SU-DHL-6 (cell line): ENCODE measurements at regions not wholly inside any gene's neighbourhood (a gene's known extent, or its start where the extent isn't known, plus 50 kb on each side); places are given as distances from the start of the nearest gene placed in this dataset.
A peak's percentile ranks its signal among the peaks of the same experiment; 100 is the strongest.

Source experiments
- H2AFZ ChIP-seq: fragments of 200-600 bp; sonication (generic); 2 replicates; pipeline ENCODE4 v1.6.1; 2014; ENCODE audit warnings: low read depth, mild to moderate bottlenecking, moderate library complexity, mixed read lengths, antibody characterized with exemption, low read length; ENCODE audit not compliant: severe bottlenecking
- H3F3A ChIP-seq: fragments of 200-600 bp; shearing (Covaris generic); 2 replicates; pipeline ENCODE4 v1.6.0; 2016; ENCODE audit warnings: antibody characterized with exemption, mild to moderate bottlenecking; ENCODE audit not compliant: insufficient read depth
- H3K27ac ChIP-seq: fragments of 200-600 bp; sonication (generic); 2 replicates; pipeline ENCODE4 v1.5.1; 2016; ENCODE audit warnings: low read depth, mild to moderate bottlenecking, low read length, moderate library complexity, mixed read lengths
- H3K27me3 ChIP-seq: fragments of 200-600 bp; sonication (generic), shearing (Covaris generic); 2 replicates; pipeline ENCODE4 v1.6.0; 2014; ENCODE audit warnings: mild to moderate bottlenecking, low read length
- H3K36me3 ChIP-seq: fragments of 200-600 bp; sonication (generic); 2 replicates; pipeline ENCODE4 v1.6.1; 2014; ENCODE audit warnings: mild to moderate bottlenecking, low read length, mixed read lengths
- H3K4me2 ChIP-seq: fragments of 300-600, 200-600 bp; shearing (Covaris generic), sonication (generic); 2 replicates; pipeline ENCODE4 v1.6.0; 2014; ENCODE audit warnings: low read length, low read depth, mild to moderate bottlenecking; ENCODE audit not compliant: poor library complexity, severe bottlenecking
- H3K4me3 ChIP-seq: fragments of 200-600 bp; sonication (generic); 2 replicates; pipeline ENCODE4 v1.5.1; 2014; ENCODE audit warnings: antibody characterized with exemption, low read length, mild to moderate bottlenecking, mixed read lengths; ENCODE audit not compliant: insufficient read depth, poor library complexity, severe bottlenecking
- H3K79me2 ChIP-seq: fragments of 200-600 bp; sonication (generic); 2 replicates; pipeline ENCODE4 v1.6.1; 2014; ENCODE audit warnings: mild to moderate bottlenecking, low read length, moderate library complexity; ENCODE audit not compliant: insufficient read depth
- H3K9ac ChIP-seq: fragments of 200-600 bp; sonication (generic); 2 replicates; pipeline ENCODE4 v1.7.0; 2014; ENCODE audit warnings: mild to moderate bottlenecking, low read length
- H3K9me2 ChIP-seq: fragments of 200-600 bp; sonication (generic); replicated peaks from 2 replicates; pipeline ENCODE4 v1.6.1; 2014; ENCODE audit warnings: low read length; ENCODE audit not compliant: insufficient read depth
- H3K9me3 ChIP-seq: fragments of 200-600 bp; sonication (generic); 2 replicates; pipeline ENCODE4 v1.6.1; 2014; ENCODE audit warnings: low read length, mixed read lengths; ENCODE audit not compliant: insufficient read depth
- H4K20me1 ChIP-seq: fragments of 200-600 bp; sonication (generic); 2 replicates; pipeline ENCODE4 v1.6.1; 2014; ENCODE audit warnings: low read depth, mild to moderate bottlenecking, antibody characterized with exemption, low read length, moderate library complexity, mixed read lengths
- EZH2phosphoT487 ChIP-seq: fragments of 200-600 bp; sonication (generic), shearing (Covaris generic); conservative IDR thresholded peaks from 2 replicates; pipeline ENCODE4 v1.6.1; 2018; ENCODE audit warnings: mild to moderate bottlenecking, antibody characterized with exemption, low read length, moderate library complexity, mixed read lengths
- TF ChIP-seq, protein P1 (sequence below): fragments of 200-600 bp; sonication (generic); IDR thresholded peaks from one replicate; pipeline ENCODE4 v1.5.1; 2017; ENCODE audit warnings: antibody characterized with exemption, mild to moderate bottlenecking, low read length, moderate library complexity; ENCODE audit not compliant: insufficient read depth, poor library complexity, severe bottlenecking

DNA sequence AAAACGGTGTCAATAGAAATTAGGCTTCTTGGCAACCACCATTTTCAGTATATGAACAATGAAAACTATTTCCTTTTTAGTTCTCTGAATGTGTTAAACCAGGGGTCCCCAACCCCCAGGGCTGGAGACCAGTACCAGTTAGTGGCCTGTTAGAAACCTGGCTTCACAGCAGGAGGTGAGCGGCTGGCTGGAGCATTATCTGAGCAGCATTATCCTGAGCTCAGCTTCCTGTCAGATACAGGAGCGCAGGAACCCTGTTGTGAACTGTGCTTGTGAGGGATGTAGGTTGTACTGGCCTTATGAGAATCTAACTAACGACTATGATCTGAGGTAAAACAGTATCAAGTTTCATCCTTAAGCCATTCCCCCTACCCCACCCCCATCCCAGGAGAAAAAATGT lies 328.7 kb downstream of the ZBBX start:
- Histone ChIP-seq H4K20me1 (no peaks in the 10 kb centered on the region), H3K36me3 (no peaks in the 10 kb centered on the region), H3K4me2 (no peak overlapping the region), H3K27ac (no peak overlapping the region), H3F3A (no peaks in the 10 kb centered on the region), H2AFZ (no peak overlapping the region), H3K79me2 (no peaks in the 10 kb centered on the region), H3K4me3 (no peak overlapping the region), H3K9ac (no peak overlapping the region), H3K9me2 (no peaks in the 10 kb centered on the region), H3K27me3 (no peaks in the 10 kb centered on the region), H3K9me3 (peaks cover under 1% of the 10 kb centered on the region; the same call in 1 of the 2 replicates)
- TF ChIP-seq, protein P1, sequence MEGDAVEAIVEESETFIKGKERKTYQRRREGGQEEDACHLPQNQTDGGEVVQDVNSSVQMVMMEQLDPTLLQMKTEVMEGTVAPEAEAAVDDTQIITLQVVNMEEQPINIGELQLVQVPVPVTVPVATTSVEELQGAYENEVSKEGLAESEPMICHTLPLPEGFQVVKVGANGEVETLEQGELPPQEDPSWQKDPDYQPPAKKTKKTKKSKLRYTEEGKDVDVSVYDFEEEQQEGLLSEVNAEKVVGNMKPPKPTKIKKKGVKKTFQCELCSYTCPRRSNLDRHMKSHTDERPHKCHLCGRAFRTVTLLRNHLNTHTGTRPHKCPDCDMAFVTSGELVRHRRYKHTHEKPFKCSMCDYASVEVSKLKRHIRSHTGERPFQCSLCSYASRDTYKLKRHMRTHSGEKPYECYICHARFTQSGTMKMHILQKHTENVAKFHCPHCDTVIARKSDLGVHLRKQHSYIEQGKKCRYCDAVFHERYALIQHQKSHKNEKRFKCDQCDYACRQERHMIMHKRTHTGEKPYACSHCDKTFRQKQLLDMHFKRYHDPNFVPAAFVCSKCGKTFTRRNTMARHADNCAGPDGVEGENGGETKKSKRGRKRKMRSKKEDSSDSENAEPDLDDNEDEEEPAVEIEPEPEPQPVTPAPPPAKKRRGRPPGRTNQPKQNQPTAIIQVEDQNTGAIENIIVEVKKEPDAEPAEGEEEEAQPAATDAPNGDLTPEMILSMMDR: no peak
- TF ChIP-seq EZH2phosphoT487: no peak

DNA sequence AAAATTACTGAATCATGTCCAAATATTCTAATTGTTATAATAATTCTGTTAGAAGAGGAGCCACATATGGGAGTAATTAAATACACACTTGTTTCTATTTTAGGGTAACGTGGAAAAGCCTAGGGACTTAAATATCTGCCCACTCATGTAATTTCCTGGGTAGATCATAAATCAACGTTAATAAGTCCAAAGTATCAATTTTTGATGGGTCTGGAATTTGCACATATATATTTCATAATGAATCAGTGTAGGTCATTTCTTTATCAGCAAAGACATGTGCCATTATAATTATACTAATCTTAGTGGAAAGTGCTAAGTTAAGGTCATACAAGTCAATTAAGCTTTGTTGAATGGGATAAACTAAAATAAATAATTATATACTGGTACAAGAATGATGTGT lies 346.2 kb downstream of the ZBBX start:
- no peak overlapping the region for H3K27ac ChIP-seq
- no peak overlapping the region for H3K4me2 ChIP-seq
- H3K79me2 ChIP-seq: no peaks in the 10 kb centered on the region
- no peak overlapping the region for H3K9ac ChIP-seq
- H3K4me3 ChIP-seq: no peak overlapping the region
- no peaks in the 10 kb centered on the region for H3K9me3 ChIP-seq
- H3K36me3 ChIP-seq: no peaks in the 10 kb centered on the region
- no peaks in the 10 kb centered on the region for H3K9me2 ChIP-seq
- H2AFZ ChIP-seq: no peak overlapping the region
- H3K27me3 ChIP-seq: no peaks in the 10 kb centered on the region
- no peaks in the 10 kb centered on the region for H4K20me1 ChIP-seq
- TF ChIP-seq, protein P1: no peak
- no peak for TF ChIP-seq EZH2phosphoT487
- no peaks in the 10 kb centered on the region for H3F3A ChIP-seq

DNA sequence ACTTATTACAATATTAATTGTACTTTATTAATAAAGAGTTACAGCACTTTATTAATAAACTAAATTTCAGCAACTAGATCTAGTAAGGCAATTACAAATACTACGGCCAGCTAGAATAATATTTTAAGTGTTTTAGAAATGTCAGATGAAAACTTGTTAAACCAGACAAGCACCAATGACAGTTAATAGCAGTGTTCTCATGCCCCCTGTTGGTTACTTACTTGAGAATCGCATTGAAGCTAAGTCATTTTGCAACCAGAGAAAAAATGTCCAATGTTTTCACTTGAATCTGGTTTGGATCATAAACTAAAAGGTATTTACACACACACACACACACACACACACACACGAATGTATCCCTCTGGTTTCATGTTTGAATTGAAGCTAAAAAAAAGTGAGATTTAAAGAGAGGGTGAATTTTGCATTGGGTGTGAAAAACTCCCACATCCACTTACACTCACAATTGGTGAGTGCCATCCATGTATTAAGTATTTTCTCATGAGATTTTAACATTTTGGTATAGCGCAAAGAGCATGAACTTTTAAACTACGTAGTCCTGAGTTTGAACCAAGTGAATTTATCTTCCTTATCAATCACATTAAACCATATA lies 347.7 kb downstream of the ZBBX start:
- H3K9me2 ChIP-seq: no peaks in the 10 kb centered on the region
- no peak overlapping the region for H3K4me2 ChIP-seq
- TF ChIP-seq, protein P1: peak; percentile 34
- no peak for TF ChIP-seq EZH2phosphoT487
- H3K27ac ChIP-seq: no peak overlapping the region
- H3K4me3 ChIP-seq: no peak overlapping the region
- peak overlapping the region; percentile 55 for H2AFZ ChIP-seq
- no peaks in the 10 kb centered on the region for H3K36me3 ChIP-seq
- no peaks in the 10 kb centered on the region for H3K9me3 ChIP-seq
- no peaks in the 10 kb centered on the region for H3F3A ChIP-seq
- H3K79me2 ChIP-seq: no peaks in the 10 kb centered on the region
- no peaks in the 10 kb centered on the region for H4K20me1 ChIP-seq
- no peaks in the 10 kb centered on the region for H3K27me3 ChIP-seq
- H3K9ac ChIP-seq: no peak overlapping the region
